Testis (tissue), 2 donors: ENCODE measurements at regions not wholly inside any gene's neighbourhood (a gene's known extent, or its start where the extent isn't known, plus 50 kb on each side); places are given as distances from the start of the nearest gene placed in this dataset.
A peak's percentile ranks its signal among the peaks of the same experiment; 100 is the strongest.

ENCODE experiments used
- DNase-seq: peaks from one replicate; pipeline ENCODE4 v3.0.0-alpha.2; 2019
- H3K27ac ChIP-seq, 2 donors: fragments of 200-600 bp; sonication (generic); one replicate each; pipeline ENCODE4 v1.5.1; 2019
- H3K27me3 ChIP-seq: fragments of 200-600 bp; sonication (generic); one replicate; pipeline ENCODE4 v1.5.1; 2019
- H3K36me3 ChIP-seq: fragments of 200-600 bp; sonication (generic); one replicate; pipeline ENCODE4 v1.5.1; 2017; ENCODE audit warnings: low read depth; ENCODE audit errors: missing control alignments
- H3K4me1 ChIP-seq: fragments of 200-600 bp; sonication (generic); one replicate; pipeline ENCODE4 v1.5.1; 2019
- H3K4me3 ChIP-seq, 2 donors: fragments of 200-600 bp; sonication (generic); one replicate each; pipeline ENCODE4 v1.5.1; 2017 to 2019
- H3K9me3 ChIP-seq: fragments of 200-600 bp; sonication (generic); one replicate; pipeline ENCODE4 v1.5.1; 2017
- POLR2A ChIP-seq: fragments of 450-650 bp; IDR thresholded peaks from one replicate; pipeline ENCODE4 v1.6.1; 2017; ENCODE audit warnings: antibody characterized with exemption, mild to moderate bottlenecking, moderate library complexity
- WGBS, 2 donors: methylation state at CpG; one replicate each; pipeline ENCODE4 v1.1.5; 2018; 5-methylcytosine and 5-hydroxymethylcytosine counted together
- intact Hi-C: fragments of 100-400 bp; cut with DNase I; formaldehyde crosslinking; loops from one replicate; pipeline ENCODE4 v1.15.1; 2023; ENCODE audit warnings: low total_unique reads
- TF ChIP-seq, protein P1 (sequence below), 3 experiments: fragments of 450-650 bp in 2 of 3; fragments of 200-600 bp in 1 of 3; sonication (generic) in 1 of 3; IDR thresholded peaks; one replicate each; pipeline ENCODE4 v1.5.1; 2016 to 2019; ENCODE audit warnings: antibody characterized with exemption in 3 of 3, mild to moderate bottlenecking in 2 of 3, moderate library complexity in 1 of 3

DNA sequence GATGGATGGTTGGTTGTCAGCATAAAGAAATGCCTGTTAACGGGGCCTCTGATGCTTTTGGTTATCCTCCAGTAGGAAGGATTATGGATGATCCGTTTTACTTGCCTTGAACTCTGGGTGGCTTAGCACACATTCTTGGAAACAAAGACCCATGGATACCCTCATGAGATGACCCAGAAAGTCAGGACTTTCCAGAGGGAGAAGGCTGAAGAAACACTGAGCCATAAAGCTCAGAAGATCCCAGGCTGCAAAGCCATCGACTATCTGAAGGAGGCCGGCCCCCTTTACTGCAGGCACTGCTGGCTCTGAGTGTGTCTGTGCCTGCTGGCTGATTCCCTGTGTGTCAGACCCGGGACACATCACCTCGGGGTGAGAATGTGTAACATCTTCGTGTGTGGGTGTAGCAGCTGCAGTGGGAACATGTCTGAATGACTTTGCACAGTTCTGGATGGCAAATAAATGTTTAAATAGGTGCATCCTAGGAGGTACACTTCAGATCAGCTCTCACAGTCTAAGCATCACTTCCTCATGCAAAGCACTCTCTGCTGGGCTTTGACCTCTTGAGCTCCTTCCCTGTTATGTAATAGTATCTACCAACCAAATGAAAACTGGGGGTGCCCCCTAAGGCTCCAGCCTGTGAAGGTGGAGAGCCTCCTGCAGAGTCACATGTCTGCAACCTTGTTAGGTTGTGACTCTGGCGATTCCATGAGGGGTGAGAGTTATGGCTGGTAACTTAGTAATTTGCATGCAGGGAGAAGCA is 1084.9 kb downstream of the TBC1D22A start:
- Histone ChIP-seq H3K9me3 (no peaks in the 10 kb centered on the region), H3K4me1 (peaks cover 14% of the 10 kb centered on the region), H3K36me3 (no peaks in the 10 kb centered on the region), H3K27ac (no peak overlapping the region), H3K4me3 (no peak overlapping the region), H3K27me3 (no peaks in the 10 kb centered on the region)
- peak; percentile 23 for DNase-seq
- WGBS, 2 donors, result 35 to 50% methylated on average over 7 to 8 of the region's 8 CpGs
- intact Hi-C loops, result no loop called here
- TF ChIP-seq, protein P1, sequence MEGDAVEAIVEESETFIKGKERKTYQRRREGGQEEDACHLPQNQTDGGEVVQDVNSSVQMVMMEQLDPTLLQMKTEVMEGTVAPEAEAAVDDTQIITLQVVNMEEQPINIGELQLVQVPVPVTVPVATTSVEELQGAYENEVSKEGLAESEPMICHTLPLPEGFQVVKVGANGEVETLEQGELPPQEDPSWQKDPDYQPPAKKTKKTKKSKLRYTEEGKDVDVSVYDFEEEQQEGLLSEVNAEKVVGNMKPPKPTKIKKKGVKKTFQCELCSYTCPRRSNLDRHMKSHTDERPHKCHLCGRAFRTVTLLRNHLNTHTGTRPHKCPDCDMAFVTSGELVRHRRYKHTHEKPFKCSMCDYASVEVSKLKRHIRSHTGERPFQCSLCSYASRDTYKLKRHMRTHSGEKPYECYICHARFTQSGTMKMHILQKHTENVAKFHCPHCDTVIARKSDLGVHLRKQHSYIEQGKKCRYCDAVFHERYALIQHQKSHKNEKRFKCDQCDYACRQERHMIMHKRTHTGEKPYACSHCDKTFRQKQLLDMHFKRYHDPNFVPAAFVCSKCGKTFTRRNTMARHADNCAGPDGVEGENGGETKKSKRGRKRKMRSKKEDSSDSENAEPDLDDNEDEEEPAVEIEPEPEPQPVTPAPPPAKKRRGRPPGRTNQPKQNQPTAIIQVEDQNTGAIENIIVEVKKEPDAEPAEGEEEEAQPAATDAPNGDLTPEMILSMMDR (IDR thresholded peaks at IDR 0.05), result no peak
- no peak for TF ChIP-seq POLR2A

DNA sequence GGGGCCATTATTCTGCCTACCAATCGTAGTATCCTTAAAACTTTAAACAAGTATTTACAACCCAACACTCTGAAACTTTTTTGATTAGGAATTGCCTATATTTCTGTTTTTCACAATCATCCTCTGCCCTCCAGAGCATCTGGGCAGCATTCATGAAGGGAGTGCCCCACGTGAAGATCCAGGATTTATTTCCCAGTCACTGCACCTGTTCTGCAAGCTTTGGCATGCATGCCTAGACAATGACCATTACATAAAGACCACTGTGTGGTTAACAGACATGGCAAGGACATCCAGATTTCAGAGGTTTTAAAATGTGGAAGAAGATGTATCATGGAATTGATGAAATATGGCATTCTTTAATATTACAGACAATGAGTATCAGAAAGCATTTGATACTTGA is 1083.8 kb downstream of the TBC1D22A start:
- H3K27me3 ChIP-seq, result no peaks in the 10 kb centered on the region
- 82 to 88% methylated on average over 2 of the region's 2 CpGs for WGBS, 2 donors
- H3K36me3 ChIP-seq, result no peaks in the 10 kb centered on the region
- intact Hi-C loops, result no loop called here
- no peak overlapping the region for H3K27ac ChIP-seq
- H3K4me3 ChIP-seq, result no peak overlapping the region
- DNase-seq, result no peak
- TF ChIP-seq POLR2A, result no peak
- TF ChIP-seq, protein P1 (IDR thresholded peaks at IDR 0.05), result no peak
- H3K4me1 ChIP-seq, result peaks cover 11% of the 10 kb centered on the region
- H3K9me3 ChIP-seq, result no peaks in the 10 kb centered on the region

DNA sequence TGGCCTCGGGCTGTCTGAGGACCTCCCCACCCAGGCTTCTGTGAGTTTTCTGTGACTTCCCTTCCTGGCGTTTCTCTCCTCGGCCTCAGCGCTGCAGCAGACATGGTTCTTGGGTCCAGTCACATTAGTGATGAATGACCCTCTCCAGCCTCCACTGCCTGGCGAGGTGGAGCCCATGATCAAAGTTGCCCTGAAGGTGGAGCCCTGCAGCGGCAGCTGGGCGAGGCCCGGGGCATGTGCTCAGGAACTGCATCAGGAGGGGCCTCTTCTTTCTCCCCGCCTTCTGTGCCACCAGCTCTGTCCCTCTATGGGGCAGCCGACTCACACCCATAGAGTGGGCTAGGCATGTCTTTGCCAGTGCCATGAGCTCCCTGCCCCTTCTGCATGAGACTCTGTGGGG is 1079.7 kb downstream of the TBC1D22A start:
- DNase-seq, result no peak
- no peaks in the 10 kb centered on the region for H3K36me3 ChIP-seq
- H3K27ac ChIP-seq, result no peak overlapping the region
- TF ChIP-seq, protein P1 (IDR thresholded peaks at IDR 0.05), result no peak
- TF ChIP-seq POLR2A, result no peak
- no peak overlapping the region for H3K4me3 ChIP-seq
- no peaks in the 10 kb centered on the region for H3K4me1 ChIP-seq
- intact Hi-C loops, result no loop called here
- WGBS, 2 donors, result 88 to 93% methylated on average over 10 of the region's 10 CpGs
- H3K9me3 ChIP-seq, result no peaks in the 10 kb centered on the region
- no peaks in the 10 kb centered on the region for H3K27me3 ChIP-seq

DNA sequence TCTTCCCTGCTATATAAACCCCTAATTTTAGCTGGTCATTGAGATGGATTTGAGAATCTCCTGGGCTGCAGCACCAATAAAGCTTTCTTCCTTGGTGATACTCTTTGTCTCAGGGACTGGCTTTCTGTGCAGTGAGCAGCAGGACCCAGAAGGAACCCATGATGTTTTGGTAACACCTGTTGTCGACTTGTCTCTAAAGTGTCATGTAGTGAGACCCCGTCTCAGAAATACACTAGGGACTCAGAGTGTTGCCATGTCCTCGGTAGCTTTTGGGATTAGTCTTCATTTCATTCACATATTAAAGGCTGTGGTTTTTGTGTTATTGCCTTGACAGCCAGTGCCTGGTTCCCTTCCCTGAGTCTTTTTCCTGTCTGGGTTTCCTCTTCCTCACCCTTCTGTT is 1078.7 kb downstream of the TBC1D22A start:
- no peak for DNase-seq
- Histone ChIP-seq H3K9me3 (no peaks in the 10 kb centered on the region), H3K4me3 (no peak overlapping the region), H3K27ac (no peak overlapping the region), H3K4me1 (no peaks in the 10 kb centered on the region), H3K27me3 (no peaks in the 10 kb centered on the region), H3K36me3 (no peaks in the 10 kb centered on the region)
- 60% methylated on average over 3 of the region's 3 CpGs for WGBS, 2 donors
- intact Hi-C loops, result no loop called here
- TF ChIP-seq POLR2A, result no peak
- TF ChIP-seq, protein P1 (IDR thresholded peaks at IDR 0.05), result no peak
